Lower leg skin (tissue), 4 donors: ENCODE measurements at regions not wholly inside any gene's neighbourhood (a gene's known extent, or its start where the extent isn't known, plus 50 kb on each side); places are given as distances from the start of the nearest gene placed in this dataset.
"Not testable (repeated sequence)": the region's sequence is repeated elsewhere in the genome, so short reads cannot be mapped to it uniquely, and the experiment has no call there.

ENCODE experiments used
- DNase-seq, 2 donors: peaks; one replicate each; pipeline ENCODE4 v3.0.0-alpha.2; 2019; ENCODE audit warnings: low spot score in 2 of 2
- H3K4me3 ChIP-seq: fragments of 200-600 bp; sonication (generic); 2 replicates; pipeline ENCODE4 v1.5.1; 2017; ENCODE audit warnings: mild to moderate bottlenecking, low read depth; ENCODE audit not compliant: poor library complexity, severe bottlenecking
- POLR2A ChIP-seq, 2 donors: fragments of 450-650 bp; IDR thresholded peaks; one replicate each; pipeline ENCODE4 v1.6.1; 2016 to 2017; ENCODE audit warnings: antibody characterized with exemption in 2 of 2, mild to moderate bottlenecking in 1 of 2, moderate library complexity in 1 of 2
- WGBS, 2 donors: methylation state at CpG; one replicate each; pipeline ENCODE4 v1.1.5; 2018; 5-methylcytosine and 5-hydroxymethylcytosine counted together
- intact Hi-C: fragments of 100-400 bp; cut with DNase I; formaldehyde crosslinking; loops from one replicate; pipeline ENCODE4 v1.15.0; 2023; ENCODE audit warnings: low total_unique reads
- TF ChIP-seq, protein P1 (sequence below), 3 donors: fragments of 450-650 bp; IDR thresholded peaks; one replicate each; pipeline ENCODE4 v1.5.1; 2016; ENCODE audit warnings: antibody characterized with exemption in 3 of 3, mild to moderate bottlenecking in 3 of 3, moderate library complexity in 2 of 3

DNA sequence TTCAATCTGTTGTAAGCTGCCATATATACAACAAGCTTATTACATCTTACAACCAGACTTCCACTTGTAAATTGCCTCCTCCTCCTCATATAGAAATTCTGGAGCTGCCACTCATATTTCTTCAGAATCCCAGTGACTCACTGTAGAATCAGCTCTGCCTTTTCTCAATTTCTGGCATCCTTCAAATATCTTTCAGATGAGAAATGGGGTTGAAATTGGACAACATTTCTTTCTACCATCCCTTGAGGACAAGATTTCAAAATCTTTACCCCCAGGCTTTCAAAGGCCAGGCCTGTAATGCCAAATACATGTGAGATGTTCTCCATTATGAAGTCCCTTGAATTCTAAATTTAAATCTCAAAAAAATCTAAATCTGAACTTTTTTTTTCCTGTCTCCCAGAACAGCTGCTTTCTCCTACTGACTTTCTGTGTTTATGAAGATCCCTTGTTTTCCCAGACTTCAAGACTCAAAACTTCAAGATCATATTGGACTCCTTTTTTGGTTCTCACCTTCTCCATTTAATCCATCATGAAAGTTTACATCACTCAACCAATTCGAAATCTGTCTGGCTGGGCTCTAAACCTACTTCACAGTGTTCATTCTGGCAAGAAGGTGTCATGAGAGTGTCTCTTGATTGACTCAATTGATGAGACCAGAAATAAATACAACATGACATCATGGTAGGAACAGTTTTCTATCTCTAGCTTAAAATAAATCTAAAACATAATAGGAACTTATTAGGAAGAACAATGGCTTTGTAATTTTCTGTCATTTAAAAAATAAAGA lies 109.8 kb downstream of the HMHB1 start:
- DNase-seq: peak in 1 of 2 donors; percentile 26
- intact Hi-C loops: no loop called here
- 50 to 54% methylated on average over 1 of the region's 1 CpG for WGBS, 2 donors
- TF ChIP-seq, protein P1, sequence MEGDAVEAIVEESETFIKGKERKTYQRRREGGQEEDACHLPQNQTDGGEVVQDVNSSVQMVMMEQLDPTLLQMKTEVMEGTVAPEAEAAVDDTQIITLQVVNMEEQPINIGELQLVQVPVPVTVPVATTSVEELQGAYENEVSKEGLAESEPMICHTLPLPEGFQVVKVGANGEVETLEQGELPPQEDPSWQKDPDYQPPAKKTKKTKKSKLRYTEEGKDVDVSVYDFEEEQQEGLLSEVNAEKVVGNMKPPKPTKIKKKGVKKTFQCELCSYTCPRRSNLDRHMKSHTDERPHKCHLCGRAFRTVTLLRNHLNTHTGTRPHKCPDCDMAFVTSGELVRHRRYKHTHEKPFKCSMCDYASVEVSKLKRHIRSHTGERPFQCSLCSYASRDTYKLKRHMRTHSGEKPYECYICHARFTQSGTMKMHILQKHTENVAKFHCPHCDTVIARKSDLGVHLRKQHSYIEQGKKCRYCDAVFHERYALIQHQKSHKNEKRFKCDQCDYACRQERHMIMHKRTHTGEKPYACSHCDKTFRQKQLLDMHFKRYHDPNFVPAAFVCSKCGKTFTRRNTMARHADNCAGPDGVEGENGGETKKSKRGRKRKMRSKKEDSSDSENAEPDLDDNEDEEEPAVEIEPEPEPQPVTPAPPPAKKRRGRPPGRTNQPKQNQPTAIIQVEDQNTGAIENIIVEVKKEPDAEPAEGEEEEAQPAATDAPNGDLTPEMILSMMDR (IDR thresholded peaks at IDR 0.05): no peak
- no peak for TF ChIP-seq POLR2A (IDR thresholded peaks at IDR 0.05)
- no peak overlapping the region for H3K4me3 ChIP-seq

DNA sequence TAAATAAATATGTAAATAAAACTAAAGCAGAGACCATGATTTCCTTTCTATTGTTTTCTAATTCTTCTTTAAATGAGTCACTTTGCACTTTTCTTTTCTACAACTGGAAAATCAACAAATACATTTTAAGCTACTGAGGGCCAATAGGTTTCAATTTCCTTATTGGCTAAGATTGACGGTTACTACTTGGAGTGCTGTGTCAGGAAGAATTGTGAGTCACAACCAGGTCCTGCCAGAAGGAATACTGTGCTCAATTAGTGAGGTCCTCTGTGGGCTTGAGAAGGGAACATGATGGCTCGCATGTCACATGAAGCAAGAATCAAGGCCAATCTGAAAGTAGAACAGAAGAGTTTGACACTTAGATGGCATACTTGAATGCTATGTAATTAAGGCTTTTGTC lies 110.8 kb downstream of the HMHB1 start:
- intact Hi-C loops: no loop called here
- H3K4me3 ChIP-seq: no peak overlapping the region
- TF ChIP-seq POLR2A (IDR thresholded peaks at IDR 0.05): no peak
- TF ChIP-seq, protein P1 (IDR thresholded peaks at IDR 0.05): no peak
- WGBS, 2 donors: 37 to 42% methylated on average over 2 of the region's 2 CpGs
- peak in 1 of 2 donors; percentile 66 for DNase-seq

DNA sequence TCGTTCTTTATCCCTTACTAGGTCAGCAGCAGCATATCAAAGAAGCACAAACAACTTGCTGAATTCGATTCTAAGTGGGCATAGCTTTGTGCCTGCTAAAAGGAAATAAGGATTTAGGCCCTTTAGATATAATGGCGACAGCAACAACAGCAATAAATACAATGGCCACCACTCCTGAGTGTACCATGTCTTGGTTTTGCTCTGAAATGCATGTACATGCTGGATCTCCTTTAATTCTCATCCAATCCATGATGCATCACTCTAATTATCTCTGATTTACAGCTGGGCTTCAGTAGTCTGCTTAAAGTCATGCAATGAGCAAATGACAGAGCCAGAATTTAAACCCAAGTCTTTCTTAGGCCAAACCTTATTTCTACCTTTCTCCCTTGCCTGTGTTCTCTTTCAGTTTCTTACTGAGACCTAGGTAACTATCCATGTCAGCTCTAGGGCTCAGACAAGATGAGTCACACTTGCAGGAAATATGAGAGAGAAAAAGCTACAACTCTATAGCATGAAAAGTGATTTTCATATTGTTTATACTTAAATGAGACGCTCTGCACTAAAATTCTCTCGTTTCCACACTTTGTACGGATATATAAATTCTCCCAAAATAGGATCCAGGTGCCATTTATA lies 111.8 kb downstream of the HMHB1 start:
- H3K4me3 ChIP-seq: no peak overlapping the region
- TF ChIP-seq POLR2A (IDR thresholded peaks at IDR 0.05): no peak
- TF ChIP-seq, protein P1 (IDR thresholded peaks at IDR 0.05): no peak
- intact Hi-C loops: no loop called here
- no peak for DNase-seq
- 71 to 75% methylated on average over 6 of the region's 6 CpGs for WGBS, 2 donors

DNA sequence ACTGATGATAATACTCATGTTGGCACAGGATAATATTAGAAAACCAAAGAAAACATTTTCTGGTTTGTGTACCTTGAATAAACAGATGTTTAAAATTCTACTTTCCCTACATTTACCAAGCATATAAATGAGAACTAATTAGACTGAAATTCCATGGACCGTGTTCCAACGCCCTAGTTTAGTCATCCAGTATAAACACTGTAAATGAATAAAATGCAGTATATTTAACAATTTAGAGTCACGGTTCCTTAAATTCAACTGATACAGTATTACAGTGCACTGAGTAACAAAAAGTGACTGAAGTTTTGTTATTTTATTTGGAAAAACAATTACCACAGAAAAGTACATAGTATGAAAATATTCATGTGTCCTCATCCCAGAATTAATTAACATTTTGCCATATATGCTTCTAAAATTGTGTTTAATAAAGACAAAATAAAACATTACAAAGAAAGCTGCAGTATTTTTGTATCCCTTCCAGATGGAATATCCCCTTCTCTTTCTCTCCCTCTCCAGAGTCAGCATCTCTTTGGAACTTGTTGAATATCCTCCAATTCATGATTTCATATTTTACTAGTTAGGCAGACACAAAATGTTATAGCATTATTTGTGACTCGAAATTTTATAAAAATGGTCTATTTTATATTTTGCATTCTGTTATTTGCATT lies 112.5 kb downstream of the HMHB1 start:
- 54 to 61% methylated on average over 4 of the region's 4 CpGs for WGBS, 2 donors
- DNase-seq: no peak
- intact Hi-C loops: no loop called here
- no peak for TF ChIP-seq POLR2A (IDR thresholded peaks at IDR 0.05)
- TF ChIP-seq, protein P1 (IDR thresholded peaks at IDR 0.05): no peak
- H3K4me3 ChIP-seq: no peak overlapping the region

DNA sequence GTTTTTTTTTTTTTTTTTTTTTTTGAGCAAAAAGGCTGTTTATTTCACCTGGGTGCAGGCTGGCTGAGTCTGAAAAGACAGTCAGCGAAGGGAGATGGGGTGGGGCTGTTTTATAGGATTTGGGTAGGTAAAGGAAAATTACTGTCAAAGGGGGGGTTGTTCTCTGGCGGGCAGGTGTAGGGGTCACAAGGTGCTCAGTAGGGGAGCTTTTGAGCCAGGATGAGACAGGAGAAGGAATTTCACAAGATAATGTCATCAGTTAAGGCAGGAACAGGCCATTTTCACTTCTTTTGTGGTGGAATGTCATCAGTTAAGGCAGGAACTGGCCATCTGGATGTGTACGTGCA lies 113.0 kb downstream of the HMHB1 start:
- intact Hi-C loops, H3K4me3 ChIP-seq, DNase-seq: not testable (repeated sequence)
- 91 to 98% methylated on average over 3 of the region's 3 CpGs for WGBS, 2 donors

DNA sequence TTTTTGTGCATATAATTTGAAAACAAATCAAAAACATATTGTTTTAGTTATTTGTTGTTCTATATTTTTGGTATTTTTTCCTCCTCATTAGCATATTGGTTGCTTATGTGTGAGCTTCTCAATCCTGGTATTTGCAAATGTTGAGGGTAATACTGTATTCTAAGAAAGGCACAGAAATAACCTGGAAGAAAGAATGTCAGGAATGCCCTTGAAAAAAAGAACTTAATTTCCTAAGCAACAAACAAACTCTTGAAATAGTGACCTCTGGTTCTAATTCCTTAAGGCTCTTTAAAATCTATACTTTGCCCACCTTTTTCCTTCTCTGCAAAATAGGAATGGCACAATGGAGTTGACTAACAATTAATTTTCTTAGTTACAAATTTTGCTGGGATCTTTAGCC lies 117.5 kb downstream of the HMHB1 start:
- no peak overlapping the region for H3K4me3 ChIP-seq
- no peak for TF ChIP-seq POLR2A (IDR thresholded peaks at IDR 0.05)
- TF ChIP-seq, protein P1 (IDR thresholded peaks at IDR 0.05): no peak
- no peak for DNase-seq
- intact Hi-C loops: no loop called here
